Heart left ventricle (tissue), 13 donors: ENCODE measurements at regions not wholly inside any gene's neighbourhood (a gene's known extent, or its start where the extent isn't known, plus 50 kb on each side); places are given as distances from the start of the nearest gene placed in this dataset.

Experiments used
- CTCF ChIP-seq, 12 donors: fragments of 200-600 bp; sonication (generic) in 4 of 12; IDR thresholded peaks; one replicate each; pipeline versions ENCODE4 v1.5.0 to v1.8.0; 2018 to 2022; ENCODE audit warnings: antibody characterized with exemption in 12 of 12, mild to moderate bottlenecking in 5 of 12
- POLR2A ChIP-seq, 2 donors: fragments of 450-650 bp; IDR thresholded peaks; one replicate each; pipeline ENCODE4 v1.6.1; 2017; ENCODE audit warnings: antibody characterized with exemption in 2 of 2, mild to moderate bottlenecking in 2 of 2, moderate library complexity in 2 of 2
- donor health status: ischemic (EF 13 %, LVEDD 7.1; RV severe dilation, severe dysfunction).
- donor health status: DM: no; HTN: yes; CAD: no.
- donor health status: DM: no; HTN: no; CAD: no.
- donor health status: ischemic (EF 25% LVEDD 6.9; RV normal size, moderate dysfunction).
- donor health status: ischemic (EF 25% LVEDD 5.7; RV mildly dilated, moderate dysfunction).
- donor health status: ischemic (EF 35%, LVEDD 5.7; RV mildly dilated, moderate dysfunction).
- donor health status: nonischemic (EF 11% LVEDD 7.7; RV severe dilation, severe dysfunction).
- donor health status: DM: yes; HTN: yes; CAD: no.
- donor health status: PGD.
- donor health status: ischemic (EF 29% LVEDD 5.4; RV normal size, mild dysfunction).
- donor health status: nonischemic (EF 23%, LVEDD 6.1; RV moderate dilation, normal function).

GRCh38 chr13:39253774-39254173 lies 215.5 kb downstream of the NHLRC3 start:
- TF ChIP-seq CTCF (IDR thresholded peaks at IDR 0.05) (no peak), POLR2A (IDR thresholded peaks at IDR 0.05) (no peak)
